H1 (cell line): ENCODE measurements at regions not wholly inside any gene's neighbourhood (a gene's known extent, or its start where the extent isn't known, plus 50 kb on each side); places are given as distances from the start of the nearest gene placed in this dataset.

ENCODE experiments used
- RXRA ChIP-seq: IDR thresholded peaks from 2 replicates; pipeline ENCODE4 v1.6.1; 2011; ENCODE audit warnings: low read depth, mild to moderate bottlenecking, low read length, moderate library complexity; ENCODE audit not compliant: insufficient read depth
- USF2 ChIP-seq: IDR thresholded peaks from 2 replicates; pipeline ENCODE4 v1.6.1; 2011; ENCODE audit warnings: low read length, improper control_type of control experiment

- TF ChIP-seq USF2, result no peak
- no peak for TF ChIP-seq RXRA
- TF ChIP-seq, all 59 proteins: peak for 2
These were observed 674.3 kb downstream of the BRINP3 start (continued) for GRCh38 chr1:189803364-189803763.
